HepG2 (cell line): ENCODE measurements at regions not wholly inside any gene's neighbourhood (a gene's known extent, or its start where the extent isn't known, plus 50 kb on each side); places are given as distances from the start of the nearest gene placed in this dataset.

Experiments
- JUND ChIP-seq: sonication (generic); formaldehyde crosslinking; IDR thresholded peaks from 2 replicates; pipeline ENCODE4 v1.8.0; 2022; ENCODE audit warnings: mild to moderate bottlenecking, missing genetic modification reagents
- KDM1A ChIP-seq: IDR thresholded peaks from 2 replicates; pipeline ENCODE4 v1.6.1; 2016; ENCODE audit warnings: missing compliant biosample characterization
- NR3C1 ChIP-seq: sonication (generic); formaldehyde crosslinking; IDR thresholded peaks from 2 replicates; pipeline ENCODE4 v1.4.0; 2020; ENCODE audit warnings: missing genetic modification reagents
- POLR2A ChIP-seq, 2 experiments: IDR thresholded peaks; 2 replicates each; pipeline ENCODE4 v1.6.1; 2011; ENCODE audit warnings: low read depth in 2 of 2, low read length in 2 of 2, mild to moderate bottlenecking in 1 of 2, moderate library complexity in 1 of 2; ENCODE audit not compliant: insufficient read depth in 1 of 2
- ZFP36 ChIP-seq: fragments of 150-350 bp; IDR thresholded peaks from 2 replicates; pipeline ENCODE4 v1.6.1; 2018; ENCODE audit warnings: borderline replicate concordance, low read length, low read depth; ENCODE audit not compliant: partially characterized antibody
- ZNF230 ChIP-seq: sonication (generic); formaldehyde crosslinking; IDR thresholded peaks from 2 replicates; pipeline ENCODE4 v1.4.0; 2020; ENCODE audit warnings: mild to moderate bottlenecking, missing genetic modification reagents
- ZNF335 ChIP-seq: sonication (generic); formaldehyde crosslinking; IDR thresholded peaks from 2 replicates; pipeline ENCODE4 v1.4.0; 2020; ENCODE audit warnings: missing genetic modification reagents
- ZNF383 ChIP-seq: sonication (generic); formaldehyde crosslinking; IDR thresholded peaks from 2 replicates; pipeline ENCODE4 v1.4.0; 2020; ENCODE audit warnings: missing genetic modification reagents, mild to moderate bottlenecking, borderline replicate concordance
- ZNF546 ChIP-seq: sonication (generic); formaldehyde crosslinking; conservative IDR thresholded peaks from 2 replicates; pipeline ENCODE4 v1.8.1; 2023; ENCODE audit warnings: mild to moderate bottlenecking, missing genetic modification reagents
- ZNF589 ChIP-seq: sonication (generic); formaldehyde crosslinking; conservative IDR thresholded peaks from 2 replicates; pipeline ENCODE4 v1.8.0; 2022; ENCODE audit warnings: mild to moderate bottlenecking, moderate library complexity, missing genetic modification reagents
- TF ChIP-seq, protein P1 (sequence below): sonication (generic); formaldehyde crosslinking; IDR thresholded peaks from 2 replicates; pipeline ENCODE4 v1.5.0; 2020; ENCODE audit warnings: mild to moderate bottlenecking, missing genetic modification reagents, moderate library complexity
- TF ChIP-seq, protein P2 (sequence below): IDR thresholded peaks from 2 replicates; pipeline ENCODE4 v1.6.1; 2016; ENCODE audit warnings: missing genetic modification reagents, missing compliant biosample characterization
- TF ChIP-seq, protein P3 (sequence below): sonication (generic); formaldehyde crosslinking; IDR thresholded peaks from 2 replicates; pipeline ENCODE4 v1.4.0; 2020; ENCODE audit warnings: mild to moderate bottlenecking, missing genetic modification reagents

DNA sequence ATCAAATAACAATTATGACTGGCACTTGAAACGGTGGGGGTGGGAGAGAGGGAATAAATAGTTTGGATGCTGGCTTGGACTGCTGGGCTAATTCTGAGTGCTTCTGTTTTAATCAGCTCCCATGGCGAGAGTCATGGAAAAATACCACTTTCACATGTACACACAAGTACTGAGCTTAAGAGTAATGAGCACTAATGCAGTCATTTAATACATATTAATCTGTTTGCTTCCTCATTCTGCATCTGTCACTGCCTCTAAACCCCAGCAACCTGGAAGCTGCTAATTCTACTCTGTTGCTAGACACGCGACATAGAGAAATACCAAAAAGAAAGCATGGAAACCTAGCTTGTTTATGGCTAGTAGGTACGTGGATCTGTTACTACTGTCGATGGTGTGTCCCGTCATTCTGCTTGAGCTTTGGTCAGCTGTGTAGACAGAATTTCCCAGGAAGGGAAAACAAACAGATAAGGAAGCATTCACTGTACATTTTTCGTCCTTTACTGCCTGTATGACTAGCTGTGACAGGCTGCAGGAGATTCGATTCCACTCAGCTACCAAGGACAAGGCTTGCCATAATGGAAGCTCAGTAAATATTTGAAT lies 238.8 kb downstream of the BAMBI start:
- TF ChIP-seq ZNF546 (CRISPR knock-in tag) (no peak), ZFP36 (no peak), KDM1A (CRISPR knock-in tag) (no peak), JUND (no peak), POLR2A (IDR thresholded peaks at IDR 0.05; ENCODE audit: insufficient read depth in 1 of 2, low read depth in 2 of 2, low read length in 2 of 2) (no peak; a peak in 1 of 4 replicates), ZNF335 (CRISPR knock-in tag) (no peak), ZNF230 (CRISPR knock-in tag) (0 out of 2 replicates have a peak, but pooled peaks have one; percentile 41), NR3C1 (CRISPR knock-in tag) (no peak), ZNF383 (no peak), ZNF589 (CRISPR knock-in tag) (no peak)
- TF ChIP-seq, protein P1, sequence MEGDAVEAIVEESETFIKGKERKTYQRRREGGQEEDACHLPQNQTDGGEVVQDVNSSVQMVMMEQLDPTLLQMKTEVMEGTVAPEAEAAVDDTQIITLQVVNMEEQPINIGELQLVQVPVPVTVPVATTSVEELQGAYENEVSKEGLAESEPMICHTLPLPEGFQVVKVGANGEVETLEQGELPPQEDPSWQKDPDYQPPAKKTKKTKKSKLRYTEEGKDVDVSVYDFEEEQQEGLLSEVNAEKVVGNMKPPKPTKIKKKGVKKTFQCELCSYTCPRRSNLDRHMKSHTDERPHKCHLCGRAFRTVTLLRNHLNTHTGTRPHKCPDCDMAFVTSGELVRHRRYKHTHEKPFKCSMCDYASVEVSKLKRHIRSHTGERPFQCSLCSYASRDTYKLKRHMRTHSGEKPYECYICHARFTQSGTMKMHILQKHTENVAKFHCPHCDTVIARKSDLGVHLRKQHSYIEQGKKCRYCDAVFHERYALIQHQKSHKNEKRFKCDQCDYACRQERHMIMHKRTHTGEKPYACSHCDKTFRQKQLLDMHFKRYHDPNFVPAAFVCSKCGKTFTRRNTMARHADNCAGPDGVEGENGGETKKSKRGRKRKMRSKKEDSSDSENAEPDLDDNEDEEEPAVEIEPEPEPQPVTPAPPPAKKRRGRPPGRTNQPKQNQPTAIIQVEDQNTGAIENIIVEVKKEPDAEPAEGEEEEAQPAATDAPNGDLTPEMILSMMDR: no peak
- TF ChIP-seq, protein P2, sequence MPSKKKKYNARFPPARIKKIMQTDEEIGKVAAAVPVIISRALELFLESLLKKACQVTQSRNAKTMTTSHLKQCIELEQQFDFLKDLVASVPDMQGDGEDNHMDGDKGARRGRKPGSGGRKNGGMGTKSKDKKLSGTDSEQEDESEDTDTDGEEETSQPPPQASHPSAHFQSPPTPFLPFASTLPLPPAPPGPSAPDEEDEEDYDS (CRISPR knock-in tag): peak; percentile 20; the same call in 1 of the 2 replicates
- TF ChIP-seq, protein P3, sequence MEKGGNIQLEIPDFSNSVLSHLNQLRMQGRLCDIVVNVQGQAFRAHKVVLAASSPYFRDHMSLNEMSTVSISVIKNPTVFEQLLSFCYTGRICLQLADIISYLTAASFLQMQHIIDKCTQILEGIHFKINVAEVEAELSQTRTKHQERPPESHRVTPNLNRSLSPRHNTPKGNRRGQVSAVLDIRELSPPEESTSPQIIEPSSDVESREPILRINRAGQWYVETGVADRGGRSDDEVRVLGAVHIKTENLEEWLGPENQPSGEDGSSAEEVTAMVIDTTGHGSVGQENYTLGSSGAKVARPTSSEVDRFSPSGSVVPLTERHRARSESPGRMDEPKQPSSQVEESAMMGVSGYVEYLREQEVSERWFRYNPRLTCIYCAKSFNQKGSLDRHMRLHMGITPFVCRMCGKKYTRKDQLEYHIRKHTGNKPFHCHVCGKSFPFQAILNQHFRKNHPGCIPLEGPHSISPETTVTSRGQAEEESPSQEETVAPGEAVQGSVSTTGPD (CRISPR knock-in tag): no peak
